GM12873 (cell line): ENCODE measurements at regions not wholly inside any gene's neighbourhood (a gene's known extent, or its start where the extent isn't known, plus 50 kb on each side); places are given as distances from the start of the nearest gene placed in this dataset.

Experiments used
- TF ChIP-seq, protein P1 (sequence below): IDR thresholded peaks from 2 replicates; pipeline ENCODE4 v1.5.1; 2012; ENCODE audit warnings: low read depth, mild to moderate bottlenecking, moderate library complexity, low read length, control low read depth; ENCODE audit not compliant: insufficient read depth; ENCODE audit errors: missing control alignments

DNA sequence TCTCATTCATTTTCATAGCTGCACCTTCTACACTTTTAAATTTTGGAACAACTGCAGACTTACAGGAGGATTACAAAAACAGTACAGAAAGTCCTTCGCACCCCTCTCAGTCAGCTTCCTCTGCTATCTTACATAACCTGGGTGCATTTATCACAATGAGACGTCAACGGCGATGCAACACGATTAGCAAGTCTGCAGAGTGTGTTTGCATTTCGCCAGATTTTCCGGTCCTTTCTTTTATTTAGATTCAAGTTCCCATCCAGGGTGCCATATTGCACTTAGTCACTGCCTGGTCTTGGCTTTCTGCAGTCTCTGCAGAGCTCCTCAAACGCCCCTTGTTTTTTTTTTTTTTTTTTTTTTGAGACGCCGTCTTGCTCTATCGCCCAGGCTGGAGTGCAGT, 85.9 kb downstream of the ASMT start:
- TF ChIP-seq, protein P1, sequence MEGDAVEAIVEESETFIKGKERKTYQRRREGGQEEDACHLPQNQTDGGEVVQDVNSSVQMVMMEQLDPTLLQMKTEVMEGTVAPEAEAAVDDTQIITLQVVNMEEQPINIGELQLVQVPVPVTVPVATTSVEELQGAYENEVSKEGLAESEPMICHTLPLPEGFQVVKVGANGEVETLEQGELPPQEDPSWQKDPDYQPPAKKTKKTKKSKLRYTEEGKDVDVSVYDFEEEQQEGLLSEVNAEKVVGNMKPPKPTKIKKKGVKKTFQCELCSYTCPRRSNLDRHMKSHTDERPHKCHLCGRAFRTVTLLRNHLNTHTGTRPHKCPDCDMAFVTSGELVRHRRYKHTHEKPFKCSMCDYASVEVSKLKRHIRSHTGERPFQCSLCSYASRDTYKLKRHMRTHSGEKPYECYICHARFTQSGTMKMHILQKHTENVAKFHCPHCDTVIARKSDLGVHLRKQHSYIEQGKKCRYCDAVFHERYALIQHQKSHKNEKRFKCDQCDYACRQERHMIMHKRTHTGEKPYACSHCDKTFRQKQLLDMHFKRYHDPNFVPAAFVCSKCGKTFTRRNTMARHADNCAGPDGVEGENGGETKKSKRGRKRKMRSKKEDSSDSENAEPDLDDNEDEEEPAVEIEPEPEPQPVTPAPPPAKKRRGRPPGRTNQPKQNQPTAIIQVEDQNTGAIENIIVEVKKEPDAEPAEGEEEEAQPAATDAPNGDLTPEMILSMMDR, result no peak

DNA sequence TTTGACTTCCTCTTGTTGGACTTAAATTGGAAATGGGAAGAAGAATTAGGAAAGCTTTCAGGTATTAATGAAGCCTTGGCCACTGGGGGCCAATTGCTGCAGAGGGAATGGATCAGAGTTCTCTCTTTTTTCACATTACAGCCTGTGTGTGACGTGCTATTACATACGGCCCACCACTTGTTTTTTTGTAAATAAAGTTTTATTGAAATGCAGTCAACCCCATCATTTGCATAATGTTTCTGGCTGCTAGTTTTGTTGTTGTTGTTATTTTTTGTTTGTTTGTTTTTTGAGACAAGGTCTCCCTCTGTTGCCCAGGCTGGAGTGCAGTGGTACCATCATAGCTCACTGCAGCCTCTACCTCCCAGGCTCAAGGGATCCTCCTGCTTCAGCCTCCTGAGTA, 98.4 kb downstream of the ASMT start:
- TF ChIP-seq, protein P1, result no peak

DNA sequence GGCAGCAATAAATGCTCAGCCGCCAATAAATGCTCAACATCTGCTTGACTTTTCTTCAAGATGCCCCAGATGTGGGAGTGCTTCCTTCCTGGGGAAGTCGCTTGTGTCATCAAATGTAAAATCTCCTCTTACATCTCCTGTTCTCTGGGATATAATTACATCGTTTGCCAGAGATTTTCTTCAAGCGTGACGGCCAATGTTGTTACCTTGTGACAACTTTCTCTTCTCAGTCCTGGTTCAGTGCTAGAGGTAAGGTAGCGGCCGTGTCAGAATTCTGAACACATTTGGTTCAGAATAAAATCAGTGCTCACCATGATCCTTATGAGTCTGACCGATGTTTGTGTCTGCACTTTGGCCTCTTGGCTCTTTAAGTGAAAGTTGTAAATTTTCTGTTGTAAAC, 102.5 kb downstream of the ASMT start:
- TF ChIP-seq, protein P1, result no peak

DNA sequence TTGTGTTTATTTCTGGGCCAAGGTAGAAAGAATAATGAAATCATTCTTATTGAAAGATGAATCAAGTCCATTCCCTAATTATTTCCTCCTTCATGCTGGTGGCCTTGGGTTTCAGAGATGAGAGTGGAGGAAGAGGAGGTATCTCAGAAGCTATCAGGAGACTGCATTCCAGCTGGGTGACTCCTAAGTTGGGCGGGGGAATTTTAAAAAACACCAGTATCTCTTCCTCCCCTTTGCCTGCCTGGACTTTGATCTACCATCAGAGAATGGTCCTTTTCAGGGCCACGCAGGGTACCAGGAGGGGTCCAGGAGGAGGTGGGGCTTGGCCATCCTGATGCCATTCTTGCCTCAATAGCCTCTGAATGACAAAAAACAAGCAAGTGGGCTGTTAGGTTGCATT, 104.4 kb downstream of the ASMT start:
- TF ChIP-seq, protein P1, result no peak

DNA sequence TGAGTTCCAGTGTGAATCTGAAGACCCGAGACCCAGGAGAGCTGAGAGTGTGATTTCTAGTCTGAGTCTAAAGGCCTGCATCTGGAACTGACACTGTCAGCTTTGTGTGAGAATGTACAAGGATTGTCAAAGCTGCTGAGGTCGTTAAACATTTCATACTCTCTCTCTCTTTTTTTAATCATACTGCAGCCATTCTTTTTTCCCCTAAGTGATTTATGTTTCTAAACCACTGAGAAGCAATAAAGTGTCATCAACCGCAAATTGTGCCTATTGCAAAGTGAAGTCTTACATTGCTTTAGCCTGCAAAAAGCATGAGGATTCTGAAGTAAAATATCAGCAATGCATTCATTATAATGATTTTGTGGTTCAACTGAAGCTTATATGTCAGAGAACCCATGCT, 106.0 kb downstream of the ASMT start:
- TF ChIP-seq, protein P1, result no peak

DNA sequence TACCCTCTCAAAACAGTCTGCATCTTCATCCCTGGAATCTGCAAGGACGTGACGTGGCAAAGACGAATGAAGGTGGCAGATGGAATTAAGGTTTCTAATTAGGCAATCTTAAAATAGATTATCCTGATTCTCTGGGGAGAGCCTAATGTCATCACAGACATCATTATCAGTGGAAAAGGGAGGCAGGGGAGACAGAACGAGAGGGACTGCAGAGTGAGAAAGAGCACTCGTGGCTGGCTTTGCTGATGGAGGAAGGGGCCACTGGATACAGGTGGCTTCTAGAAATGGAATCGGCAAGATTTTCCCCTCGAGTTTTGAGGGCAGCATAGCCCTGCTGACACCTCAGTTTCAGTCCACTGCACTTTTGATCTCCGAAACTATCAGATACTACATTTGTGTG, 110.6 kb downstream of the ASMT start:
- TF ChIP-seq, protein P1, result no peak

DNA sequence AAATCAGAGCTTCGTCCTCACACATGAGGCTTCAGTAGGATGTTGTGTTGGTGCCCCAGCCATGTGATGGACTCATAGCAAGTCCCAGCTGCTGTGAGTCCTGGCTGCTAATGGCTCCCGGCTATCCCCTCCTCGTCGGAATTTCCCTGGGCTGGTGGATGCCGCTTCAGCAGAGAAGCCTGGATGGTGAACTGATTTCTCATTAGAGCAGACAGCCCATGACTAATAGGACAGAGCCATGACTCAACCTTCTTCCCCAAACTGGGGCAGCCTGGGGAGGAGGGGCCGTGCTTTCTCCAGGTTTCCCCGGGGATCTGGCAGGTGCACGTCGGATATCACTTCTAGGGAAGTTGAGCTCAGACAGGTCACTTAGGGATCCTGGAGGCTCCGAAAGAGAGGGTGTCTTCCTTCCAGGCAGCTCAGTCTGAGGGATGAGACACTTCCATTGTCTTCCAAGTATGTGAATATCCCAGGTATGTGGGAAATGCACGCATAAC, 112.7 kb downstream of the ASMT start:
- TF ChIP-seq, protein P1, result no peak
